Colonic mucosa (tissue), 4 donors: ENCODE measurements at regions not wholly inside any gene's neighbourhood (a gene's known extent, or its start where the extent isn't known, plus 50 kb on each side); places are given as distances from the start of the nearest gene placed in this dataset.

Experiments
- DNase-seq: peaks from one replicate; pipeline ENCODE4 v3.0.0-alpha.2; 2020
- H3K27ac ChIP-seq: fragments of 200-600 bp; one replicate; pipeline ENCODE4 v1.8.0; 2021
- H3K27me3 ChIP-seq: fragments of 200-600 bp; one replicate; pipeline ENCODE4 v1.8.0; 2021
- H3K36me3 ChIP-seq: fragments of 200-600 bp; one replicate; pipeline ENCODE4 v1.8.0; 2021
- H3K4me1 ChIP-seq: fragments of 200-600 bp; one replicate; pipeline ENCODE4 v1.8.0; 2021; ENCODE audit warnings: mild to moderate bottlenecking
- H3K4me3 ChIP-seq: fragments of 200-600 bp; one replicate; pipeline ENCODE4 v1.8.0; 2021
- H3K9ac ChIP-seq, 2 donors: one replicate each; pipeline ENCODE4 v1.7.0; 2013; ENCODE audit warnings: control low read depth in 2 of 2, low read depth in 2 of 2, low read length in 2 of 2
- H3K9me3 ChIP-seq: fragments of 200-600 bp; one replicate; pipeline ENCODE4 v1.8.0; 2021
- intact Hi-C: fragments of 100-400 bp; cut with DNase I; formaldehyde crosslinking; loops from one replicate; pipeline ENCODE4 v1.14.1; 2022
- TF ChIP-seq, protein P1 (sequence below): fragments of 200-600 bp; IDR thresholded peaks from one replicate; pipeline ENCODE4 v1.8.0; 2022; ENCODE audit warnings: antibody characterized with exemption, mild to moderate bottlenecking
- donor health status: healthy.
- donor health status: DM: no; HTN: no; CAD: no.
- donor health status: DM: no; HTN: no; CAD: no.

DNA sequence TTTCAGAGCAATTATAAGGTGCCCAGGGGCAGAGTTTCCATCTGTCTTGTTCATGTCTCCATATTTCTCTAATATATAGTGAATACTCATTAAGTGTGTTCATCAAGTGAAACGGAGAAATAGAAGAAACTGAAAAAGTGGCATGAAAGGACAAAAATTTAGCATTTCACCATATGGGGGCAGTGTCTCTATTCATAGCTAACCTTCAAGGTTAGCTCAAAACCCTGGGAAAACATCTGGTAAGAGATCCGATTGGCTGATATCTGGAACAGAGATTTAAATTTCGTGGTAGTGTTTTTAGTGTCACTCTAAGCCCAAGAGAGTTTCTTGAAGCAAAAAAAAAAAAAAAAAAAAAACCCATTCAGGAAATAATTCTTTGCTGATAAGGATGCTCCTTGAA is 367.5 kb downstream of the DAD1 start:
- Histone ChIP-seq H3K9me3 (no peaks in the 10 kb centered on the region), H3K4me3 (no peak overlapping the region), H3K36me3 (no peaks in the 10 kb centered on the region), H3K9ac (no peak overlapping the region), H3K27ac (no peak overlapping the region), H3K27me3 (no peaks in the 10 kb centered on the region), H3K4me1 (no peaks in the 10 kb centered on the region)
- DNase-seq: no peak
- TF ChIP-seq, protein P1, sequence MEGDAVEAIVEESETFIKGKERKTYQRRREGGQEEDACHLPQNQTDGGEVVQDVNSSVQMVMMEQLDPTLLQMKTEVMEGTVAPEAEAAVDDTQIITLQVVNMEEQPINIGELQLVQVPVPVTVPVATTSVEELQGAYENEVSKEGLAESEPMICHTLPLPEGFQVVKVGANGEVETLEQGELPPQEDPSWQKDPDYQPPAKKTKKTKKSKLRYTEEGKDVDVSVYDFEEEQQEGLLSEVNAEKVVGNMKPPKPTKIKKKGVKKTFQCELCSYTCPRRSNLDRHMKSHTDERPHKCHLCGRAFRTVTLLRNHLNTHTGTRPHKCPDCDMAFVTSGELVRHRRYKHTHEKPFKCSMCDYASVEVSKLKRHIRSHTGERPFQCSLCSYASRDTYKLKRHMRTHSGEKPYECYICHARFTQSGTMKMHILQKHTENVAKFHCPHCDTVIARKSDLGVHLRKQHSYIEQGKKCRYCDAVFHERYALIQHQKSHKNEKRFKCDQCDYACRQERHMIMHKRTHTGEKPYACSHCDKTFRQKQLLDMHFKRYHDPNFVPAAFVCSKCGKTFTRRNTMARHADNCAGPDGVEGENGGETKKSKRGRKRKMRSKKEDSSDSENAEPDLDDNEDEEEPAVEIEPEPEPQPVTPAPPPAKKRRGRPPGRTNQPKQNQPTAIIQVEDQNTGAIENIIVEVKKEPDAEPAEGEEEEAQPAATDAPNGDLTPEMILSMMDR: no peak
- intact Hi-C loops: no loop called here

DNA sequence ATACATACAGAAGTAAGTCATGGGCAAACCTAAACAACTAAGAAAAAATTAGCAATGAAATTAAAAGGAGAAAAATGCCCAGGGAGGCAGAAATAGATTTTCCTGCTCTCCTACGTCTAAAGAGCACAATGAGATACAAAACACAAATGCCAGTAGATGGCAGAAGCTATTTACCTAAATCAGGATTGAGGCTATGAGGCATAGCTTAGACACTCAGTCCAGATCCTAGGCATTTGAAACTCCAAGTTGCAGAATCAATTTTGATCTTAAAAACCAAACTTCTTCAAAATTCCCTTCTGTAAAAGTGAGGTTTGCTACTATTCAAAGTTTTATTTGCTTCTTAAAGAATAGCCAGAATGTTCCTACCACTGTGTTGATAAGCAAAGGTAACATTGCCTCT is 368.6 kb downstream of the DAD1 start:
- intact Hi-C loops: no loop called here
- no peak overlapping the region for H3K9ac ChIP-seq
- no peaks in the 10 kb centered on the region for H3K27me3 ChIP-seq
- TF ChIP-seq, protein P1: no peak
- no peak for DNase-seq
- H3K4me3 ChIP-seq: no peak overlapping the region
- no peak overlapping the region for H3K27ac ChIP-seq
- H3K36me3 ChIP-seq: no peaks in the 10 kb centered on the region
- H3K9me3 ChIP-seq: no peaks in the 10 kb centered on the region
- H3K4me1 ChIP-seq: no peaks in the 10 kb centered on the region

DNA sequence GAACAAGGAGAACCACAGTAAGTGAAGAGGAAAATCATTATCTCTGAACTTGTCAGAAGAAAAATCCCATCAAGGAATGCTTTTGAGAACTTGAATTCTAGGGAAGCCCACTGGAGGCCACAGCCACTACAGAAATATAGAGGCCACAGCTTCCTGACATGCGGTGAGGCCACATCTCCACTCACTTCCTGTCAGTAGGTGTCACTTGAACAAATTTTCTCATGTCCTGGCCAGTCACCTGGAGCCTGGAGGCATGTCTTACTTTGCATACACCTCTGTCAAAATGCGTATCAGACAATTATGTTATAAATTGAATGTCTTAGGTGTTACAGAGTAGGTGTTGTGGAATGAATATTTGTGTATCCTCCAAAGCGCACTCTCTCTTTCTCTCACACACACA is 370.3 kb downstream of the DAD1 start:
- TF ChIP-seq, protein P1: no peak
- intact Hi-C loops: no loop called here
- Histone ChIP-seq H3K9me3 (no peaks in the 10 kb centered on the region), H3K36me3 (no peaks in the 10 kb centered on the region), H3K27ac (no peak overlapping the region), H3K4me3 (no peak overlapping the region), H3K4me1 (no peaks in the 10 kb centered on the region), H3K9ac (no peak overlapping the region), H3K27me3 (no peaks in the 10 kb centered on the region)
- DNase-seq: no peak

DNA sequence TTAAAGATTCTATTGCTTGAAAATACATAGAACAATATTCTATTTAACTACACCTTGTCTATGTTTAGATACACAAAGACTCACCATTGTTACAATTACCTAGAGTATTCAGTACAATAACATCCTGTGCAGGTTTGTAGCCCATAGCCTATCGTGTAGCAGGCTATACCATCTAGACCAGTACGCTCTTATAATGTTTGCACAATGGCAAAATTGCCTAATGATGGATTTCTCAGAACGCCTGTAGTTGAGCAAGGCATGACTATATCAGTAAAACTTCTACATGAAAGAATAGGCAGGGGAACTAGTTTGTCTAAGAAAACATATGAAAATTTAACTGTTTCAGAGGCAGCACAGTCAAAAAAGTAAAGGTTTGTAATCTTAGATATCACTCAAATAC is 375.9 kb downstream of the DAD1 start:
- TF ChIP-seq, protein P1: no peak
- no peaks in the 10 kb centered on the region for H3K27me3 ChIP-seq
- intact Hi-C loops: no loop called here
- no peak overlapping the region for H3K27ac ChIP-seq
- no peaks in the 10 kb centered on the region for H3K36me3 ChIP-seq
- no peaks in the 10 kb centered on the region for H3K4me1 ChIP-seq
- H3K9ac ChIP-seq: no peak overlapping the region
- no peak overlapping the region for H3K4me3 ChIP-seq
- H3K9me3 ChIP-seq: no peaks in the 10 kb centered on the region
- DNase-seq: no peak

DNA sequence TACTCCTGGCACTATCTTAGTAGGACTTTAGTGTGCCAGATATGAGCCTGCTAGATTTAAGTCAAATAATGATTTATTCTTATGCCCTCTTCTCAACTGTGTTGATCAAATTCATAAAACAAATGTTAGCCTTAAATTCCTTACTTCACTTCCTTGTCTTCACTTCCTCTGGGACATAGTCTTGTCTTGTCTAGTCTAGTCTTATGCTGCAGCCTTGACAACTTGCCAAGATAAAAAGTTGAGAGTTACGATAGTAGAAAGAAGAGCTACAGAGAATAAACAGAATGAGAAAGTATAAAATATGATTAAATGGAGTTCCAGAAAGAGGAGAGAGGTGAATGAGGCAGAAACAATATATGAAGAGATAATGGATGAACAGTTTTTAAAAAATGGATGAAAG is 378.1 kb downstream of the DAD1 start:
- no peaks in the 10 kb centered on the region for H3K27me3 ChIP-seq
- no peak overlapping the region for H3K27ac ChIP-seq
- TF ChIP-seq, protein P1: no peak
- no peaks in the 10 kb centered on the region for H3K9me3 ChIP-seq
- no peak overlapping the region for H3K9ac ChIP-seq
- no peak for DNase-seq
- H3K36me3 ChIP-seq: no peaks in the 10 kb centered on the region
- H3K4me3 ChIP-seq: no peak overlapping the region
- no peaks in the 10 kb centered on the region for H3K4me1 ChIP-seq
- intact Hi-C loops: no loop called here

DNA sequence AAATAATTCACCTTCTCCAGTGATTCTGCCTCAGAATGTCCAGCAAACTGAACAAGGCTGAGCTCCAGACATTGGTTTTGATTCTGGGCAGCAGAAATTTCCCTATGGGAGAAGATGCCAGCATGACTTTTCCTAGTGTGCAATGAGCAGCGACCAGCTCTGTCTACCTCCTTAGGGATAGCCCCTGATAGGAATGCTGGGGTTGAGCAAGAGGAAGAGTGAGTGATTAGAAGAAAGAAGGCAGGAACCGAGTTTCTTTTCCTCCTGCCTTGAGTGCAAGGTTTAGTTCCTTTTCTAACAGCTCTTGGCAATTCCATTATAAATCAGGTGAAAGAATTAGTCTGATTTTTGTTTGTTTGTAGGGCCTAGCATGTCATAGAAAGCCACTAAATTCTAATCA is 379.0 kb downstream of the DAD1 start:
- TF ChIP-seq, protein P1: no peak

More for the DNA sequence above, 379.0 kb downstream of the DAD1 start:
- H3K27ac ChIP-seq: no peak overlapping the region
- no peak for DNase-seq
- no peaks in the 10 kb centered on the region for H3K27me3 ChIP-seq
- intact Hi-C loops: no loop called here
- no peak overlapping the region for H3K9ac ChIP-seq
- H3K9me3 ChIP-seq: no peaks in the 10 kb centered on the region
- no peak overlapping the region for H3K4me3 ChIP-seq
- no peaks in the 10 kb centered on the region for H3K36me3 ChIP-seq
- H3K4me1 ChIP-seq: no peaks in the 10 kb centered on the region
